NCI-H128 (cell line): ENCODE measurements at regions not wholly inside any gene's neighbourhood (a gene's known extent, or its start where the extent isn't known, plus 50 kb on each side); places are given as distances from the start of the nearest gene placed in this dataset.
"Not testable (repeated sequence)": the region's sequence is repeated elsewhere in the genome, so short reads cannot be mapped to it uniquely, and the experiment has no call there.

Experiments
- DNase-seq: peaks from one replicate; lab custom pipeline; 2025; ENCODE audit not compliant: unreplicated experiment; lab: John Stamatoyannopoulos, UW

DNA sequence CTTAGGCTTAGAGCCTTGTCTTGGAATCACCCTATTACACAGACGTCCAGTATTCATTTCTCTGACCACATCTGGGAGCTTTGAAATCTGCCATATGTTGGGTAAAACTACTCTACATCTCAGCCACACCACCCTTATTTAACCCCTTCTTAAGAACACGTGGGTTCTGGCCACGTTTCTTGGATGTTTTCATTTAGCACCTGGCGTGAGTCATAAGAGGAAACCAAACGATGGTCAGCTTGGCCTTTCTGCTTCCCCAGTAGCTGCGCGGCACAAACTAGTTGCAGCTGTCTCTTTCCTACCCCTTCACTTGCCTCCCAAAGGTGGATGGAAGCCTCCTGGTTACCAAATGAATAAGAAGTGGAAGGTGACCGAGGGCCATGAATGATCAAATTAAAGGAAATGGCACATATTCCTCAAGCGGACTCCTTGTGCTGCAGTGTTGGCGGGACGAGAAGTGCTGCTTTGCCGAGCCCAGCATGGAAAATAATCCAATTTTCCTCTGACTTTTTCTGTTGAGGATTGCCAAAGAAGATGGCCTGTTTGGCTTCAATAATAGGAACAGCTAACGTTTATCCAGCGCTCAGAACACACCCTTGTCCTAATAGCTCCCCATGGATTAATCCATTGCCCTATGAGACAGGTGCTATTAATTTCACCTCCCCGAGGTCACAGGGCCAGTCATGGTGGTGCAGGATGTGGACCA is 154.1 kb downstream of the ZNF664 start:
- DNase-seq, result no peak

DNA sequence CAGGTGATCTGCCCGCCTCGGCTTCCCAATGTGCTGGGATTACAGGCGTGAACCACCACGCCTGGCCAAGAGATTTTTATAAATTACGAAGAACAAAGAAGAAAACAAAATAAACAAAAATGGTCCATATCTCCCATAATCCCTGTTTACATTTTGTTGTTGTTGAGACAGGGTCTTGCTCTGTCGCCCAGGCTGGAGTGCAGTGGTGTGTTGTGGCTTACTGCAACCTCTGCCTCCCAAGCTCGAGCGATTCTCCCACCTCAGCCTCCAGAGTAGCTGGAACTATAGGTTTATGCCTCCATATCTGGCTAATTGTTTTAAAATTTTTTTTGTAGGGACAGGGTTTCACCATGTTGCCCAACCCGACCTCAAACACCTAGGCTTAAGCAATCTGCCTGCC is 156.1 kb downstream of the ZNF664 start:
- DNase-seq, result no peak

DNA sequence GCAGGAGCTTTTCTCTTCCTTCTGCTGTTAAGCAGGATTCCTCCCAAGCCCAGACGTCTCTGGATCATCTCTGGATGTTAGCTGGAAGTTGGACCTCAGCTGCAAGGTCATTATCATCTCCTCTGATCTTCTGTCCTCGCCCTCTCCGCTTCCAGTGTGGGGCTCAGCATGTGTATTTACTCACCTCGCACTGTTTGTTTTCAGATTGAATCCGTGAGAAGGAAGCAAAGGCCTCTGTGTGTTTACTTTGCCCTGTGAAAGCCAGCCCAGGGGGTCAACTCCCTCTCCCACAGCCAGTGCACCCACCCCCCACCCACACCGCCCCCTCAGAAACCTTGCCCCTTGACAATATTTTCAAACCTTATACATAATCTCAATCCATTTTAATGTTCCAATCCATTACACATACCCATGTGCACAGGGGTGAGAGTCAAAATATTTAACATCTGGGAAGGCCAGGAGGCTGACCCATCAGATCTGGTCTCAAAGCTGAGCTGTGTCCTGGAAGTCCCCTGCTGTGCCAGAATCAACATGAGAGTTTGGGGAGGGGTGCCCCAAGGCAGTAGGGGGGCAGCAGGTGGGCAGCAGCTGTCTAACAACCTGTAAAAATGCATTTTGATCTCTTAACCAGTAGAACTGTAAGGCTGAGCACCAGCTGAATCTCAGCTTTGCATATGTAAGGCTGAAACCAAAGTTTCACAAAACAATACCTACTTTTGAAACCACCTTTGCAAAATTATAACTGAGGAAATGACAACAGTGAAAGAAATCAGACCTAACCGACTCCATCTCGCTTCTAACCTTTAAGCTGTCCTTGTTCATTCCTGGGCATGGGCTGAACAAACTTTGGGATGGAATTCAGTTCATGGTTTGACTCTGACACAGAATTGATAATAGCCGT is 157.9 kb downstream of the ZNF664 start:
- DNase-seq, result no peak

DNA sequence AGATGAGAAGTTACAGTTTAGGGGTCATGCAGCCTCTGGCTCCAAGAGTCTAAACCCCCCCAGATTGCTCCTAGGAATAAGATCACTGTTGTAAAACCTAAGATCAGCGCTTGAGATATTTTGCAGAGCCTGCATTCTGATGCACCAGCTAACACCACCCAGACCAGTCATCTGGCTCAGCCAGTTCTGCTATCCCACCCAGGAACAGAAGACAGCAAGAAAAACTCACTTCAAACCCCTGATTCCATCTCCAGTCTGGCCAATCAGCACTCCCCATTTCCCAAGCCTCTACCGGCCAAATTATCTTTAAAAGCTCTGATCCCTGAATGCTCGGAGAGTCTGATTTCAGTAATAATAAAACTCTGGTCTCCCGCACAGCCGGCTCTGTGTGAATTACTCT is 158.6 kb downstream of the ZNF664 start:
- no peak for DNase-seq

DNA sequence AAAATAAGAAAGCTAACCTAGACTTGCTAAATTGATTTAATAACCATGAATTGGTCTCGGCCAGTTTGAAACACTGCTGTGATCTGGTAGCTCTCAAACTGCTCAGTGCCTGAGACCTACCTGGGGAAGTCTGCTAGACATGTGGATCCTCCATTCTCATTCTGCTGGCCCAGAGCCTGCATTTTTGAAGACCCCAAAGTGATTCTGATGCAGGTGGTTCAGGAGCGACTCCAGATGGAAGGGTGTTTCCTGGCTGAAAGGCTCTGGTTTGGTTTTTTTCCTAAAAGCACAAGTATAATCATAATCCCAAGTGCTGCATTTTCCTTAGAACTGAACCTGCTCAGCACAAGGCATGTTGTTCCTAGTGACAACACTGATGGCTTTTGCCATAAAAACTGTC is 159.5 kb downstream of the ZNF664 start:
- DNase-seq, result no peak

DNA sequence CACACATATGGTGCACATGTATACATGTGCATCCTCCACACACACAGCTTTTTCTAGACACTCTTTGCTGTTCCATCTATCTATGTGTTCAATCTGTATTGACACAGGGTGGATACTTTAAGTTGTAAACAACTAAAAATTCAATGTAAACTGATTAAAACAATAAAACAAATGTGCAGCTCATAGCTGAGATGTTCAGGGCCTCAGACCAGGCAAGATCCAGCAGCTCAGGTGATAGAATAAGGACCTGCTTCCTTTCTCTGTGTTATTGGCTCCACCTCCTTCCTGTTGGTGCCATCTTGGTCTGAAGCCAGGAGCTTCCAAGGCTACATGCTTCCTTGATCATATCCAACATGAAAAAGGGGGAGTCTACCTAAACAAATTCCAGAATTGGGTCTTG is 158.1 kb upstream of the RFLNA start:
- no peak for DNase-seq

DNA sequence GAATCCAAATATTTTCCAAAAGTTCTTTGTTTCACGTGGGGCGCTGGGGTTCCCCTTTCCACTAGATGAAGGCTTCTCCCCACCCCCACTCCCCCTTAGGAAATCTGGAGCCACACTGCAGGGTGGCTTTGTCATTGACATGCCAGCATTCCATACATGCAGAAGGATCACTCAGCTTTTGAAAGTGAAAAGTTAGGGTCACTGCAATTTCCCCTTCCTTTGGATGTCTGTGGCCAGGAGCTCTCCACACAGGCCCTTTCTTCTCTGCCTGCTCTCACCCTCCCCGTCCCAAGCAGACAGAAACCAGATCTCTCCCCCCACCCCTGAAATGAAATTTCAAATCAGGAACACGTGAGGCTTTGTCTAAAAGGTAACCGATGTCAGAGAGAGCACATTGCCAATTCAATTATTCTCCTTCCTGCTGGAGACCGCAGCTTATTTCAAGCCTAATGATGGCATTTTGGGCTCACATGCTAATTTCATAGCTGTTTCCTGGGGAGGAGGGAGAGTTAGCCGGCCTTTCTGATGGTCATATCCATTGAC is 153.9 kb upstream of the RFLNA start:
- no peak for DNase-seq

DNA sequence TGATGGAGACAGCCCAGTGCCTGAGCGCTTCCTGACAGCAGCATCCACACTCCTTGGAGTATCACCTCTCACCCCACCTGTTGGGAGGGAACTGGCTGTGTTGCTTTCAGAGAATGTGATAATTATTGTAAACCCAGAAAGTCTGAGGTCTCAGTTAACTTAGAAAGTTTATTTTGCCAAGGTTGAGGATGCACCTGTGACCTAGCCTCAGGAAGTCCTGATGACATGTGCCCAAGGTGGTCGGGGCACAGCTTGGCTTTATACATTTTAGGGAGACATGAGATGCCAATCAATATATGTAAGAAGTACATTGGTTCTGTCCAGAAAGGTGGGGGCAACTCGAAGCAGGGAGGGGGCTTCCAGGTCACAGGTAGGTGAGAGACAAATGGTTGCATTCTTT is 153.3 kb upstream of the RFLNA start:
- not testable (repeated sequence) for DNase-seq

DNA sequence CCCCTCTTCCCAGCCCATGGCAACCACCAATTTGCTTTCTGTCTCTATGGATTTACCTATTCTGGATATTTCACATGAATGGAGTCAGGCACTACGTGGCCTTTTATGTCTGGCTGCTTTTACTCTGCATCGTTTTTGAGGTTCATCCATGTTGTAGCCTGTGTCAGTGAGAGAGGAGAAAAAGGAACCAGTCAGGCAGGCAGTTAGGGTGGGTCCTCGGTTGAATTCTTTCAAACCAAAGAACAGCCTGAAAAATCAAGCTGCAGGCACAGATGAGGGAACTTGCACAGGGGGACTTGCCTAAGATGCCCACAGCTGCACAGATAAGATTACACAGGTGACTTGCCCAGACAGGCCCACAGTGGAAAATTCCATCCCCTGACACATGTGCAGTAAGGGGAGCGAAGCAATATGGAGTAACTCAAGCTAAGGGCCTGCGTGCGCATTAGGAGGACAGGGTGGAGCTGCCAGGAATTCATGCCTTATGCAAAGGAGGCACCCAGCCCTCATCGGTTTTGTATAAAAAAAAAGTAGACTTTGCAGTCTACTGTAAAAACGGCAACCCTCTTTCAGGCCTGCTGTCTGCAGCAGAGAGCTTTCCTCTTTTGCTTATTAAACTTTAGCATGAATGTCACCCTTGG is 152.4 kb upstream of the RFLNA start:
- DNase-seq, result no peak

DNA sequence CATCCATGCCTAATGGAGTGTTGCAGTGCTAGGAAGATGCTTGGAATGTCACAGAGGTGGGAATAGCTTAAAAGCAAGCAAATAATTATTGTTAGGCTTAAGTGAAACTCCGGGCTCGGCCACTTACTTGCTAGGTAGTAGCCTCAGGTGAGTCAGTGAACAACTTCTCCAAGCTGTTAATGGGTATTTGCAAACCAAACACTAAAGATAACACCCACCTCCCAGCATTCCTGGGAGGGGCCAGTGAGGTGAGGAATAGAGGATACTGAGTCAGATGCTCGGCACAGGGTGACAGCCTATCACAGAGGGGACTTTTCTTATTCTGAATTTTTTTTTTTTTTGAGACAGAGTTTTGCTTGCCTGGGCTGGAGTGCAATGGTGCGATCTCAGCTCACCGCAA is 151.2 kb upstream of the RFLNA start:
- no peak for DNase-seq

DNA sequence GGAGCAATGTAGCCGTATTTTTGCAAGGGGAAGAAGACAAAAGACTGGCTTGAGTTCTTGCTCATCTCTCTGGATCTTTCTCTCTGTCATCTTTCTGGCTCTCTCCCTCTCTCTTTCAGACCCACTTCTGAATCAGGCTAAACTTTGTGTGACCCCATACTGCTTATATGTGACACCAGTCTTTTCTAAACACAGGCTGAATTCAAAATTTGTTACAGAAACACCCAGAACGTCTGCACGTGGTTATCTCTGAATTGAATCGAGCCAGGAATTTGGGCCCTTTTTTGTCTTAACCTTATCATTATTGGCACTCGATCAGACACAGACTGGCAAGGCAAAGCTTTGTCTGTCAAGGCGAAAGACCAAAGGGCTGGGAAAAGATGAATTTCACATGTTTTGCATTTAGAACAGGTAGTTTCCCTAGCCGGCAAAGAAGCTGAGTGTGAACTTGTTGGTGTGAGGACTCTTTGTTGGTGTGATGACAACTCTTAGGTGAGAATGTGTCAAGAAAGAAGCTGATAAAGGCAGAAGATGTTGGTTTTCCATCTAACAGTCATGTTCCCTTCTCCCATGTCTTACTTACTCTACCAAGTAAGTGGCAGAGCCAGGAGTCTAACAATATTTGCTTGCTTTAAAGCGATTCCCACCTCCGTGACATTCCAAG is 150.2 kb upstream of the RFLNA start:
- DNase-seq, result no peak

DNA sequence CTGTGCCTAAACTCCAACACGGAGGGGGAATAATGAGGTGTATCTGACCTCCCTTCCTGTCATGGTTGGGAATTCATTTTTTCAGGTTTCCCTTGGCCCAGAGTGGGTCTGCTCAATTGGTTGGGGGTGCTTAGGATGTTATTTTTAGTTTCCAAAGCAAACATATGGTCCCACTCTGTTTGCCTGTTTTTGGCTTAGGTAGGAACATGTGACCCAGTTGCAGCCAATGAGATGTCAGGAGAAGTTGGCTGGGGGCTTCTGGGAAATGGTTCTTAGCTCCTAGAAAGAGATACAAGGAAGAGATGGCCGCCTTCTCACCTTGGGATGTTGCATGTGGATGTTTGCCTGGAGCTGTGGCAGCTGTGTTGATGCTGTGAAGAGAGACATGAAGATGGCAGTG is 147.9 kb upstream of the RFLNA start:
- DNase-seq, result no peak

DNA sequence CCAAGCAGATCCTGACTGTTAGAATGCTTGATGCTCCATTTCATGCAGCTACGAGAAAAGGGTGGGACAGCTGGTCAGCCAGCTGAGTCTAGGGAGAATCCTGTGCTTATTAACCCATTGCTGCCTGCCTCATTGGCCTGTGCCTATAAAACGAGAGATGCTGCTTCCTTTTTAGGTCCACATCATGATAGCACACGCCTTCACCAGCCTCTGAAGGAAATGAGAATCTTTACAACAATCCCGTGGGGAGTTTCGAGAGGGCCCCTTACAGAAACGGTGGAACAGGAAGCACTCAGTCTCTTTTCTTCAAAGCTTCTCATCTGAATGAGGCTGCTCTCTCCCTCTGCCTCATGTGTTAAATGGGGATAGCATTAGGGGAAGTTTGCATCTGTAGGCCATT is 147.3 kb upstream of the RFLNA start:
- no peak for DNase-seq

DNA sequence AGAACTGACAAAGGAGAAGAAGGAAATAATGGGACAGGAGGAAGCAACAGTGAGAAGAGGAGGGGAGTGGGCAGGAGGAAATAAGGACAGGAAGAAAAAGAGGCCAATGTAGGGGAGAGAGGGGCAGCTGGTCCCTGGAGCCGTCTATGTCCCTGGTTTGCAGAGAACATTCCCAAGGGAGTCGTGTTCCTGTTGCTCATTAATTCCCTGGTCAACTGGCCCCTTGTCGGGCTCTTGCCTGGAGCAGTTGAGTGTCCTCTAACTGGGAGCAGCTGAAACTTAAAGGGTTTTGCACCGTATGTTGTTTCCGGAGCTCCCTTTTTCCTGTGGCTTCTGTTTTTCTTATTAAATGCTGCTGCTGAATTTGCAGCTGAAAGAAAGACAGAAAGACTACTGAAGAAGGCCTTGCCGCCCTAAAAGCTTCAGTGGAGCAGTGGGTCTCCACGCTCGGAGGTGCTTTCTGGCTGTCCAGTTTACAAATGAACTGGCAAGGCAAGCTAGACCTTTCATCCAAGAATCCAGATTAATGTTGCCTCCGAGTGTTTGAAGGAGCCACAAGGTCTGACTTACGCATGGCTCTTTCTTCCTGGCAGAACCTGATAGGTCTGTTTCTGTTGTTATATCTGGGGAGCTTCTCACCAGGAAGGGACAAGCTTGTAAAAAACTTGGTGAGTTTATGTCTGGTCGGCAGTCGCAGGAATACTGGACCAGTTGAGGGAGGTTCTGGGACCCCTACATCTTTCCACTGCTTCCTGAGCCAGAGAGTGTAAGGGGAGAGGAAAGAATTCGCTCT is 146.2 kb upstream of the RFLNA start:
- DNase-seq, result no peak

DNA sequence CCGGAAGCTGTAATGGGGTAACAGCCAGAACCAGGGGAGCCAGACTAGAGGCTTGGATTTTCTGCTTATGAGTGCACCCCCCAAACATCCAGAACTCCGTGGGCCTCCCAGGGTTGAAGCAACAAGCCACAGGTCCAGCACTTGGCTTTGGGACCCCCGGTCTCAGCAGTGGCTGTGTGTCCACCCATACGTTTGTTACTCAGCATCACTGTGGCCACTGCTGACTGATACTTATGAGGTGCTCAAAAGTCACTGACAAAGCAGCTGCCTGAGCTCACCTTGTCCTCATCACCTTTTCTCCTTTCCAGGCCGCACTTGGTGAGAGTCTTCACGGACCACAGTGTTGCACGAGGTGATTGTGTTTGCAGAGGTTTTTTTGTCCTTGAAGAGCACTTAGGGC is 145.6 kb upstream of the RFLNA start:
- no peak for DNase-seq

DNA sequence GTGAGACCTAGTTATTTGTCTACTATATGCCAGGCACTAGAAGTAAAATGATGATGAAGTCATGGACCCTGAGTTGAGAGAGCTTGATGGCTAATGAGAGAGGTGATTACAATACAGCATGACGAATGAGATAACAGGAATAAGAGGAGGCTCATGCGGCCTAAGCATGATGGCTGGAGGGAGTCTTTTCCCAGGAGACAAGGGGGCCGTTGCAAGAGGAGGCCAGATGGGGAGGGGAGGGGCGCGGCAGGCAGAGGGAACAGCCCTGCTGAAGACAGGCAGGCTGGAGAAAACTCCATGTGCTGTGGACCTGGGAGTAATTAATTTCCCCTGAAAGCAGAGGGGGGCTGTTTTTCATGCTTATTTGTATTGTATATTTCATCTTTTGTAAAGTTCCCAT is 144.7 kb upstream of the RFLNA start:
- no peak for DNase-seq

DNA sequence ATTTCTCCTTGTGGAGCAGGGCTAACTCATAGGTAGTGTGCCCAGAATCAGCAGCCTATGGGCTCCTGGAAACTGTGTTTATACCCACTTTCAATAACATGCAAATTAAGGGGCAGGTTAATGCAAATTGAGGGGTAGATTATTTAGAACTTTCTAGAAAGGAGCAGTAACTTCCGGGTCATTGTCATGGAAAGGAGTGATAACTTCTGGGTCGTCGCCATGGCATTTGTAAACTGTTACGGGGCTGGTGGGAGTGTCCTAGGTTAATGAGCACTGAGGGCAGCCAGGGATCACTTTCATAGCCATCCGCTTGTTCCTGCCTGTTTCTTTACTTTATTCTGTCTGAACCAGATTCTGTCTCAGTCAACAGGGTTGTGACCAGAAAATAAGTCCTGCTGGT is 143.3 kb upstream of the RFLNA start:
- DNase-seq, result no peak

DNA sequence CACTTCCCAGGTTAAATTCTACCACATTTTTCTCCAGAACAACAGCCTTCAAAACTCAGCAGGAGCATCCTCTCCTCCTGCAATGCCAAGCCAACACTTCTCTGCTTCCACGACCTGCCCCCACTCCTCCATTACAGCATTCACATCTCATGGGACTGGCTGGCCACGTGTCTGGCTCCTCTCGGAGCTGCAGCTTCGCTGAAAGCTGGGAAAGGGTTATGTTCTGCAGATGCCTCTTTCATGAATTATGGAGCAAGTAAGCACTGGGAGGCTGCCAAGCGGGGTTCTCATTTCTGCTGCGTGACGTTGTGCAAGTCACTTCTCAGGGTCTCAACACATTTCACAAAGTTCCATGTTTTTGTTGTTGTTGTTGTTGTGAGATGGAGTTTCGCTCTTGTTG is 142.2 kb upstream of the RFLNA start:
- DNase-seq, result no peak

DNA sequence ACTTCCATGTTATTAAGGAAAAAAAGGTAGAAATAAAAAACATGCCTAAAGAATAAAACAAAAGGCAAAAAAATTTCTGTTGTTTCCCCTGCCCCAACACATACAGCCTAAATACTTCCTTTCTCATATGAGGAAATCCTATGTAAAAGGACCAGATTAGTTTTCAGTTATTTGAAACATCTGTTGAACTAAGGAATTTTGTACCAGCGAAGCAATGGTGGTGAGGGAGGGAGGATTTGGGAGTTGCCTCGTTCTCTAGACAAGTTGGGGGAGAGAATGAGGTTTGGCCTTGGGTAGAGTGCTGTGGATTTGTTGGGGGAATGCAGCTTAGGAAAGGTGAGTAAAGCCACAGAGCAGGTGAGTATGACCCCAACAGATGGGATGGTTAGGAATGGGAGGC is 141.5 kb upstream of the RFLNA start:
- no peak for DNase-seq

DNA sequence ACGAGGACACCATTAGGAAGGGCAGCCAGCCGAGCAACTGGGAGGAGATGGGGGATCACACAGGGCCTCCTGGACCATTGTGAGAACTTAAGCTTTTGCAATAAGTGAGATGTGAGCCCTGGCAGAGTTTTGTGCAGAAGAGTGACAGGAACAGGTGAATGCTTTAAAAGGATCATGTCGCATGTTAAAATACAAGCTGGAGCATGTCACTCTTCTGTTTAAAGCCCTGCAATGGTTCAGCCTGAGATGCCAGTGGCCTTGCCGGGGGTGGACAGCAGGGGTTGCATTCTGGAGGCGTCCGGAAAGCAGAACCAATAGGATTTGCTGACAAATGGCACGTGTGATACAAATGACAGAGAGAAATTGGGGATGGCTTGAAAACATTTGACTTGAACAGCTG is 137.5 kb upstream of the RFLNA start:
- no peak for DNase-seq

DNA sequence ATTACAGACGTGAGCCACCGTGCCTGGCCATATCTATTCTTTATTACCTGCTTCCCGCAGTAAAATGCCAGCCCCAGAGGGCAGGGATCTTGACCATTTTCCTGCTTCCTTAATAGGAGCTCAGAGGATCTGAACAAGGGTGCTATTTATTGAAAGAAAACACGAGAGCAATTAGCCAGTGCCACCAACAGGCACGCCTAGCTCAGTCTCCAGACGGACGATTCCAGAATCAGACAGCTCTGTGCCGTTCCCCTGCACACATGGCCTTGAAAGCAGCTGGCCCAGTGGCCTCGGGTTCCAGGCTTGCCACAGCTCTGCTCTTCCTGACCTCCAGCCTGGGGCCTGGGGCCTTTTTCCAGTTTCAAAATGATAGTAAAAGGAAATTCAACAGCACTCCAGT is 135.2 kb upstream of the RFLNA start:
- no peak for DNase-seq
